Upper lobe of left lung (tissue), 6 donors: ENCODE measurements at regions not wholly inside any gene's neighbourhood (a gene's known extent, or its start where the extent isn't known, plus 50 kb on each side); places are given as distances from the start of the nearest gene placed in this dataset.
A peak's percentile ranks its signal among the peaks of the same experiment; 100 is the strongest.
"Not testable (repeated sequence)": the region's sequence is repeated elsewhere in the genome, so short reads cannot be mapped to it uniquely, and the experiment has no call there.

Experiments
- ATAC-seq, 2 donors: fragments of 200-7000 bp; cut with Tn5 transposase; one replicate each; pipeline ENCODE4 v1.9.1; 2022; ENCODE audit warnings: mild to moderate bottlenecking in 2 of 2, moderate library complexity in 2 of 2; ENCODE audit not compliant: low FRiP score in 2 of 2
- DNase-seq, 2 donors: peaks; one replicate each; pipeline ENCODE4 v3.0.0-alpha.2; 2019 to 2020
- H3K27ac ChIP-seq, 4 donors: fragments of 200-600 bp; sonication (generic); one replicate each; pipeline ENCODE4 v1.5.1; 2016 to 2019
- H3K27me3 ChIP-seq, 4 donors: fragments of 200-600 bp; sonication (generic); one replicate each; pipeline ENCODE4 v1.5.1; 2017 to 2019
- H3K36me3 ChIP-seq, 4 donors: fragments of 200-600 bp; sonication (generic); one replicate each; pipeline ENCODE4 v1.5.1; 2016 to 2019
- H3K4me1 ChIP-seq, 4 donors: fragments of 200-600 bp; sonication (generic); one replicate each; pipeline ENCODE4 v1.5.1; 2018 to 2019
- H3K4me3 ChIP-seq, 4 donors: fragments of 200-600 bp; sonication (generic); one replicate each; pipeline ENCODE4 v1.5.1; 2017 to 2019; ENCODE audit warnings: mild to moderate bottlenecking in 2 of 4, moderate library complexity in 1 of 4
- H3K9me3 ChIP-seq, 4 donors: fragments of 200-600 bp; sonication (generic); one replicate each; pipeline ENCODE4 v1.5.1; 2018 to 2019
- CTCF ChIP-seq, 6 experiments: fragments of 450-650 bp in 4 of 6; fragments of 200-600 bp in 2 of 6; sonication (generic) in 2 of 6; IDR thresholded peaks; one replicate each; pipeline ENCODE4 v1.5.1; 2016 to 2019; ENCODE audit warnings: antibody characterized with exemption in 6 of 6
- EP300 ChIP-seq, 4 donors: sonication (generic); formaldehyde crosslinking; IDR thresholded peaks; one replicate each; pipeline ENCODE4 v1.5.1; 2017; ENCODE audit warnings: antibody characterized with exemption in 4 of 4, control low read depth in 2 of 4
- POLR2A ChIP-seq, 4 donors: fragments of 450-650 bp; IDR thresholded peaks; one replicate each; pipeline ENCODE4 v1.5.1; 2016 to 2017; ENCODE audit warnings: antibody characterized with exemption in 4 of 4, mild to moderate bottlenecking in 2 of 4
- POLR2AphosphoS5 ChIP-seq, 2 donors: sonication (generic); formaldehyde crosslinking; IDR thresholded peaks; one replicate each; pipeline ENCODE4 v1.5.1; 2017; ENCODE audit warnings: antibody characterized with exemption in 2 of 2
- WGBS, 2 donors: methylation state at CpG; one replicate each; pipeline ENCODE4 v1.1.5; 2017 to 2018; 5-methylcytosine and 5-hydroxymethylcytosine counted together
- donor health status: DM: no; HTN: no; CAD: no; lungs with moderate emphysema.
- donor health status: DM: no; HTN: yes; CAD: no; lungs with severe emphysema.

- Histone ChIP-seq H3K9me3 (peaks cover 0 to 5% (median 1%) of the 10 kb centered on the region in 4 donors), H3K4me1 (peaks cover 0 to 6% (median 4%) of the 10 kb centered on the region in 4 donors), H3K27me3 (no peaks in the 10 kb centered on the region), H3K36me3 (no peaks in the 10 kb centered on the region), H3K27ac (peak overlapping the region; percentile 76 to 88 (median 82)), H3K4me3 (peak overlapping the region in 3 of 4 donors; percentile 44 to 55 (median 53))
- ATAC-seq (no peak), DNase-seq (no peak)
- TF ChIP-seq POLR2AphosphoS5 (IDR thresholded peaks at IDR 0.05): no peak
- TF ChIP-seq CTCF (IDR thresholded peaks at IDR 0.05): no peak
- WGBS, 2 donors: 46 to 48% methylated on average over 7 of the region's 7 CpGs
Observed at GRCh38 chr6:27825025-27825793, 87.0 kb downstream of the OR2B2 start.

GRCh38 chr6:27824211-27825024, 87.8 kb downstream of the OR2B2 start:
- WGBS, 2 donors: 4 to 11% methylated on average over 18 to 26 of the region's 53 CpGs

GRCh38 chr6:27823714-27824210, 88.4 kb downstream of the OR2B2 start:
- 3 to 5% methylated on average over 19 to 21 of the region's 31 CpGs for WGBS, 2 donors
- DNase-seq (peak in 1 of 2 donors; percentile 73), ATAC-seq (peak; percentile 95)
- not testable (repeated sequence) for H3K36me3 ChIP-seq, H3K4me1 ChIP-seq, H3K9me3 ChIP-seq, H3K27me3 ChIP-seq
- H3K4me3 ChIP-seq: peak overlapping the region in 3 of 4 donors; percentile 44 to 55 (median 53)
- peak overlapping the region; percentile 54 to 88 (median 82) for H3K27ac ChIP-seq
- peak in 1 of 2 donors; percentile 87 for TF ChIP-seq POLR2AphosphoS5 (IDR thresholded peaks at IDR 0.05)
- TF ChIP-seq POLR2A (IDR thresholded peaks at IDR 0.05): peak in 2 of 4 donors; percentile 20 to 59

More at GRCh38 chr6:27824211-27825024, 87.8 kb downstream of the OR2B2 start:
- not testable (repeated sequence) for H3K27me3 ChIP-seq, H3K4me1 ChIP-seq, H3K9me3 ChIP-seq, H3K36me3 ChIP-seq
- Histone ChIP-seq H3K4me3 (peak overlapping the region in 3 of 4 donors; percentile 44 to 55 (median 53)), H3K27ac (peak overlapping the region; percentile 76 to 88 (median 82))
- peak in 2 of 4 donors; percentile 32 to 39 for TF ChIP-seq POLR2A (IDR thresholded peaks at IDR 0.05)
- peak in 1 of 2 donors; percentile 56 for DNase-seq
- peak; percentile 87 to 90 for ATAC-seq

GRCh38 chr6:27816906-27817305, 95.3 kb downstream of the OR2B2 start:
- 91 to 95% methylated on average over 3 of the region's 3 CpGs for WGBS, 2 donors
- Histone ChIP-seq H3K9me3 (no peaks in the 10 kb centered on the region), H3K4me1 (peaks cover 0 to 10% (median 1%) of the 10 kb centered on the region in 4 donors), H3K36me3 (no peaks in the 10 kb centered on the region), H3K4me3 (no peak overlapping the region), H3K27me3 (no peaks in the 10 kb centered on the region), H3K27ac (no peak overlapping the region)
- TF ChIP-seq POLR2A (IDR thresholded peaks at IDR 0.05) (no peak), EP300 (IDR thresholded peaks at IDR 0.05) (no peak), POLR2AphosphoS5 (IDR thresholded peaks at IDR 0.05) (no peak), CTCF (IDR thresholded peaks at IDR 0.05) (no peak)
- DNase-seq (no peak), ATAC-seq (no peak)

GRCh38 chr6:27814665-27815424, 97.4 kb downstream of the OR2B2 start:
- peak overlapping the region in 3 of 4 donors; percentile 11 to 73 (median 52) for H3K27ac ChIP-seq
- H3K4me3 ChIP-seq: peak overlapping the region in 3 of 4 donors; percentile 36 to 50 (median 46)
- DNase-seq: peak in 1 of 2 donors; percentile 52
- peak; percentile 87 to 90 for ATAC-seq
- WGBS, 2 donors: 2 to 6% methylated on average over 25 to 39 of the region's 40 CpGs
- no peaks in the 10 kb centered on the region for H3K36me3 ChIP-seq
- no peaks in the 10 kb centered on the region for H3K27me3 ChIP-seq
- H3K4me1 ChIP-seq: peaks cover 4 to 20% (median 11%) of the 10 kb centered on the region in 4 donors
- no peaks in the 10 kb centered on the region for H3K9me3 ChIP-seq
- peak in 1 of 2 donors; percentile 23 for TF ChIP-seq POLR2AphosphoS5 (IDR thresholded peaks at IDR 0.05)
- no peak for TF ChIP-seq CTCF (IDR thresholded peaks at IDR 0.05)
- no peak for TF ChIP-seq EP300 (IDR thresholded peaks at IDR 0.05)
- peak in 2 of 4 donors; percentile 35 to 71 for TF ChIP-seq POLR2A (IDR thresholded peaks at IDR 0.05)

GRCh38 chr6:27814415-27814664, 97.9 kb downstream of the OR2B2 start:
- H3K4me3 ChIP-seq: peak overlapping the region in 3 of 4 donors; percentile 36 to 50 (median 46)
- H3K9me3 ChIP-seq, H3K36me3 ChIP-seq, DNase-seq, H3K27me3 ChIP-seq: not testable (repeated sequence)
- peak overlapping the region in 2 of 4 donors; percentile 52 to 73 for H3K27ac ChIP-seq
- peak in 1 of 2 donors; percentile 43 for ATAC-seq
- WGBS, 2 donors: 1 to 7% methylated on average over 4 to 9 of the region's 24 CpGs
- peaks cover 8 to 20% (median 11%) of the 10 kb centered on the region in 4 donors for H3K4me1 ChIP-seq
